Spleen (tissue), 11 donors: ENCODE measurements at regions not wholly inside any gene's neighbourhood (a gene's known extent, or its start where the extent isn't known, plus 50 kb on each side); places are given as distances from the start of the nearest gene placed in this dataset.

ENCODE experiments used
- DNase-seq: peaks from one replicate; pipeline ENCODE4 v3.0.0-alpha.2; 2020
- H3K27ac ChIP-seq, 8 donors: fragments of 200-600 bp; sonication (generic) in 7 of 8; 1 replicate in 4 of 8; 2 replicates in 4 of 8; pipeline versions ENCODE4 v1.5.0 to v1.8.0; 2016 to 2021; ENCODE audit warnings: inconsistent platforms in 4 of 8, mild to moderate bottlenecking in 4 of 8, moderate library complexity in 1 of 8
- H3K27me3 ChIP-seq, 7 donors: fragments of 200-600 bp; sonication (generic) in 6 of 7; replicated peaks in 1 of 7; 1 replicate in 4 of 7; 2 replicates in 3 of 7; pipeline versions ENCODE4 v1.5.0 to v1.8.0; 2016 to 2021; ENCODE audit warnings: inconsistent platforms in 3 of 7, mild to moderate bottlenecking in 1 of 7
- H3K36me3 ChIP-seq, 6 donors: fragments of 200-600 bp; sonication (generic) in 5 of 6; 1 replicate in 4 of 6; 2 replicates in 2 of 6; pipeline versions ENCODE4 v1.5.0 to v1.8.0; 2016 to 2021; ENCODE audit warnings: inconsistent platforms in 2 of 6
- H3K4me1 ChIP-seq, 6 donors: fragments of 200-600 bp; sonication (generic) in 5 of 6; 1 replicate in 3 of 6; 2 replicates in 3 of 6; pipeline versions ENCODE4 v1.5.0 to v1.8.0; 2016 to 2021; ENCODE audit warnings: inconsistent platforms in 3 of 6
- H3K4me3 ChIP-seq, 8 donors: fragments of 200-600 bp; sonication (generic) in 7 of 8; 1 replicate in 4 of 8; 2 replicates in 4 of 8; pipeline versions ENCODE4 v1.5.0 to v1.8.0; 2016 to 2021; ENCODE audit warnings: inconsistent platforms in 4 of 8, mild to moderate bottlenecking in 4 of 8, moderate library complexity in 2 of 8
- H3K9me3 ChIP-seq, 8 donors: fragments of 200-600 bp; sonication (generic) in 7 of 8; 1 replicate in 4 of 8; 2 replicates in 4 of 8; pipeline versions ENCODE4 v1.5.0 to v1.8.0; 2016 to 2021; ENCODE audit warnings: inconsistent platforms in 4 of 8
- CTCF ChIP-seq, 11 experiments: fragments of 200-600 bp in 7 of 11; fragments of 450-650 bp in 4 of 11; sonication (generic) in 4 of 11; IDR thresholded peaks in 8 of 11; conservative IDR thresholded peaks in 3 of 11; 1 replicate in 7 of 11; 2 replicates in 4 of 11; pipeline versions ENCODE4 v1.4.0 to v1.8.0; 2016 to 2021; ENCODE audit warnings: antibody characterized with exemption in 11 of 11, inconsistent platforms in 4 of 11, mild to moderate bottlenecking in 1 of 11
- POLR2A ChIP-seq, 3 donors: fragments of 450-650 bp; IDR thresholded peaks; one replicate each; pipeline ENCODE4 v1.5.1; 2017; ENCODE audit warnings: antibody characterized with exemption in 3 of 3, mild to moderate bottlenecking in 1 of 3
- POLR2AphosphoS5 ChIP-seq, 3 donors: sonication (generic); formaldehyde crosslinking; IDR thresholded peaks; one replicate each; pipeline ENCODE4 v1.5.1; 2017; ENCODE audit warnings: antibody characterized with exemption in 3 of 3
- WGBS, 5 donors: extraction: QIAGEN DNeasy Blood & Tissue Kit in 3 of 5; methylation state at CpG; one replicate each; pipeline versions ENCODE4 v1.1.5 to v1.1.7; 2013 to 2018; 5-methylcytosine and 5-hydroxymethylcytosine counted together
- intact Hi-C: fragments of 100-400 bp; cut with DNase I; formaldehyde crosslinking; loops from one replicate; pipeline ENCODE4 v1.15.0; 2023; ENCODE audit warnings: low total_unique reads
- donor health status: healthy with polysubstance abuse.
- donor health status: DM: no; HTN: no; CAD: no; lungs with moderate emphysema.
- donor health status: DM: no; HTN: no; CAD: no.
- donor health status: Bipolar disorder and iron deficiency.
- donor health status: healthy.
- donor health status: DM: no; HTN: no; CAD: no.
- donor health status: DM: yes; HTN: yes; CAD: no.

DNA sequence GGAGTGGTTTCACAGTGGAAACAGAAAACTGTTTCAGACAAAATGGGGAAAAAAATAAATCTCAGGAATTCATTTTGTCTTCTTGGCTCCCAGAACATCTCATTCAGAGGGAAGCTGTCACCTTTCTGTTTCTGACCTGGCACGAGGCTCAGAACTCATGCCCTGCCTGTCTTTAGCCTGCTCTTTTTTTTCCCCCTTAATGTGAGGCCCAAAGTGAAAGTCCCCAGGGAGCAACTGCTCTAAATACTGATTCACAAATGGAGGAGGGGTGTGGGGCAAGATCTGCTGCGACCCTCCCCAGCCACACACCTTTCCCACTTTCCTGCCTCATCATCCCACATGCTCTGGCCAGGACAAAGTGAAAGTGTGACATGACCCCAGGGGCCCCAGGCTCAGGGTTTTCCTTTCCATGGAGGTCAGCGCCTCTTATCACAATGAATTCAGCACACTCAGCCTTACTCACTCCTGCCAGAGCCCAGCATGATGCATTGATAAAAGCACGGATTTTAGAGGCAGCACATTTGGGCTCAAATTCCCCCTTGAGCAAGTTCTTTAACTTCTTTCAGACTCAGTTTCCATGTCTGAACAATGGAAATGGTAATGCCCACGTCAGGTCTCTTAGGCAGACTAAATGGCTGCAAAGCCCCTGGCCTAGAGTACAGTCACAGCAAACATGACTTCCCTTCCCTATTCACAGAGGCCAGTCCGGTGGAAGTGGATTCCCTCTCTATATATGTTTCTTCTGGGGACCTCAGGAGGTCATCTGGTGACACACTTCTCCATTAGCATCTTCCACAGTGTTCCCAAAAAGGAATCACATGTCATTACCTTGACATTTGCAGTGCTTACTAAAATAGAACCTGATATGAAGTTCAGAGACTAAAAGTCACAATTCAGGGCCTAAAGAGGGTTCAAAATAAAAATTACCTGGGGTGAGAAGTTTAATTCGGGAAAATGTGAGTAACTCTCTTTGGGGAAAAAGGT, 55.3 kb upstream of the TMEM163 start:
- intact Hi-C loops, result no loop called here
- no peak for DNase-seq
- WGBS, 5 donors, result 70 to 77% (median 70%) methylated on average over 7 of the region's 7 CpGs
- no peak overlapping the region for H3K4me3 ChIP-seq
- peaks cover 0 to 7% (median 0%) of the 10 kb centered on the region in 7 donors for H3K27me3 ChIP-seq
- H3K9me3 ChIP-seq, result no peaks in the 10 kb centered on the region
- no peaks in the 10 kb centered on the region for H3K36me3 ChIP-seq
- TF ChIP-seq POLR2AphosphoS5 (IDR thresholded peaks at IDR 0.05) (no peak), POLR2A (IDR thresholded peaks at IDR 0.05) (no peak), CTCF (IDR thresholded peaks at IDR 0.05 in 8 of 11, conservative IDR thresholded peaks at IDR 0.05 in 3 of 11) (no peak)
- H3K4me1 ChIP-seq, result peaks cover 0 to 14% (median 0%) of the 10 kb centered on the region in 6 donors
- H3K27ac ChIP-seq, result no peak overlapping the region

DNA sequence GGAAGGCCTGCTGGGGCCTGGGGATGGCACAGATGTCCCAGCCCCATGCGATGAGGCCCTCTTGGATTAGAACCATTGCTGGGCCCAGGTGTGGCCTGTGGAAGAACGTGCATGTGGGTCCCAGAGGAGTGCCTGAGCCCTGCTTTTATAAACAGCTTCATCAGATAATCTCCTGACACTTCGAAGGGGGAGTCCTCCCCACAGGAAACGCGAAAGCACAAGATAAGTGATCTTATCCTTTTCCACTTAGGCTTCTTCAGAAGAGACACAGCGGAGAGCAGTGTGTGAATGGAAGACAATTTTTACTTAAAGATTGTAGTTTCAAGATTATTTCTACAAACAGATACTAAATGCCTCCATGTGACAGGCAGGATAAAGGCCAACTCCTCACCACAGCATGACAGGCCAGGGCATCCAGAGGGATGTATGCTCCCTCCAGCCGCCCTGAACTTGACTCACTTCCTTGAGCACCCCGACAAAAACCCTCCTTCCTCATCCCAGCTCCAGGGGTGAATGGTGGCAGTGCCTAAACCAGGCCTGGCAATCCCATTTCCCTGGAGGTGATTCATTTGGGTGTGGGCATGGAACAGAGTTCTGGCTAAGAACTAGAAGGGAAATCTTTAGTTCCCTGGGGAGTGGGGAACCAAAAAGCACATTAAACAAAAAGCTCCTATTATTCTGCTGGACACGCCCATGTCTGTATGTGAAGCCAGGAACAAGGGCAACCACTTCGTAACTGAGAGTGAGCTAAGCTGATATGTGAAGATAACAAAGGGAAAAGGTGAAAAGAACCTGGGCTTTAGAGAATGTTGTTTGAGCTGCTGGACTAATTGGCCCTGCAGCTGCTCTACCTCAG, 56.2 kb upstream of the TMEM163 start:
- 45 to 58% (median 52%) methylated on average over 10 of the region's 10 CpGs for WGBS, 5 donors
- intact Hi-C loops, result no loop called here
- Histone ChIP-seq H3K9me3 (no peaks in the 10 kb centered on the region), H3K4me1 (peaks cover 0 to 14% (median 0%) of the 10 kb centered on the region in 6 donors), H3K4me3 (no peak overlapping the region), H3K36me3 (no peaks in the 10 kb centered on the region), H3K27me3 (peaks cover 0 to 9% (median 0%) of the 10 kb centered on the region in 7 donors), H3K27ac (no peak overlapping the region)
- no peak for TF ChIP-seq CTCF (IDR thresholded peaks at IDR 0.05 in 8 of 11, conservative IDR thresholded peaks at IDR 0.05 in 3 of 11)
- TF ChIP-seq POLR2A (IDR thresholded peaks at IDR 0.05), result no peak
- no peak for TF ChIP-seq POLR2AphosphoS5 (IDR thresholded peaks at IDR 0.05)
- DNase-seq, result no peak

GRCh38 chr2:134776836-134777235, 58.0 kb upstream of the TMEM163 start:
- DNase-seq, result no peak
- Histone ChIP-seq H3K4me3 (no peak overlapping the region), H3K9me3 (no peaks in the 10 kb centered on the region), H3K27ac (no peak overlapping the region), H3K27me3 (peaks cover 0 to 9% (median 0%) of the 10 kb centered on the region in 7 donors), H3K4me1 (peaks cover 0 to 14% (median 0%) of the 10 kb centered on the region in 6 donors), H3K36me3 (no peaks in the 10 kb centered on the region)
- whole genome bisulfite sequencing, 5 donors, result 89 to 98% (median 91%) methylated on average over 3 of the region's 3 CpGs
- TF ChIP-seq CTCF (IDR thresholded peaks at IDR 0.05 in 8 of 11, conservative IDR thresholded peaks at IDR 0.05 in 3 of 11), result no peak
- no peak for TF ChIP-seq POLR2A (IDR thresholded peaks at IDR 0.05)
- TF ChIP-seq POLR2AphosphoS5 (IDR thresholded peaks at IDR 0.05), result no peak
- intact Hi-C loops, result no loop called here
